Panc1 (cell line): ENCODE measurements at regions not wholly inside any gene's neighbourhood (a gene's known extent, or its start where the extent isn't known, plus 50 kb on each side); places are given as distances from the start of the nearest gene placed in this dataset.

Source experiments
- ATAC-seq: fragments of 200-7000 bp; cut with Tn5 transposase; 2 replicates; pipeline ENCODE4 v1.9.1; 2020; ENCODE audit warnings: mild to moderate bottlenecking, moderate library complexity
- BruUV-seq: library from RNA; stranded (reverse); fragments of 400-500 nt; replicated peaks from 2 replicates; lab custom pipeline; 2021; lab: Mats Ljungman, UMichigan
- CTCF ChIA-PET: fragments of 300-600 bp; sonication (Branson Sonifier 250); formaldehyde crosslinking; loops from one replicate; lab custom pipeline; 2022; ENCODE audit warnings: antibody characterized with exemption; lab: Charles Lee
- POLR2A ChIA-PET: fragments of 300-600 bp; sonication (Branson Sonifier 250); formaldehyde crosslinking; loops from one replicate; lab custom pipeline; 2022; ENCODE audit warnings: antibody characterized with exemption; lab: Charles Lee
- DNase-seq: peaks from one replicate; pipeline ENCODE4 v3.0.0-alpha.2; 2010; ENCODE audit warnings: low read depth, low spot score
- H3K27ac ChIP-seq: 2 replicates; pipeline ENCODE4 v1.5.1; 2011; ENCODE audit warnings: mild to moderate bottlenecking, low read length, inconsistent platforms
- H3K27me3 ChIP-seq: fragments of 200-500 bp; sonication (Bioruptor generic); 2 replicates; pipeline ENCODE4 v1.6.0; 2014; ENCODE audit warnings: low read length, inconsistent platforms; ENCODE audit not compliant: control insufficient read depth, insufficient read depth
- H3K36me3 ChIP-seq: fragments of 200-500 bp; sonication (Bioruptor generic); 2 replicates; pipeline ENCODE4 v1.5.1; 2014; ENCODE audit warnings: inconsistent platforms, mild to moderate bottlenecking, low read length, moderate library complexity; ENCODE audit not compliant: control insufficient read depth, insufficient read depth
- H3K4me1 ChIP-seq: 2 replicates; pipeline ENCODE4 v1.5.1; 2011; ENCODE audit warnings: inconsistent platforms, mild to moderate bottlenecking, low read length, moderate library complexity; ENCODE audit not compliant: control insufficient read depth, insufficient read depth
- H3K4me3 ChIP-seq, 2 experiments: 2 replicates each; pipeline ENCODE4 v1.5.1; 2011 to 2012; ENCODE audit warnings: low read depth in 2 of 2, low read length in 2 of 2, mild to moderate bottlenecking in 2 of 2, inconsistent platforms in 1 of 2, moderate library complexity in 1 of 2
- H3K9me3 ChIP-seq: fragments of 200-500 bp; sonication (Bioruptor generic); 2 replicates; pipeline ENCODE4 v1.5.1; 2014; ENCODE audit warnings: low read depth, mild to moderate bottlenecking, inconsistent platforms, low read length, moderate library complexity; ENCODE audit not compliant: control insufficient read depth, insufficient read depth
- POLR2AphosphoS5 ChIP-seq: IDR thresholded peaks from 2 replicates; pipeline ENCODE4 v1.6.1; 2012; ENCODE audit warnings: mild to moderate bottlenecking, low read depth, low read length, moderate library complexity
- SIN3A ChIP-seq: IDR thresholded peaks from 2 replicates; pipeline ENCODE4 v1.6.1; 2012; ENCODE audit warnings: low read depth, mild to moderate bottlenecking, low read length, moderate library complexity, borderline replicate concordance; ENCODE audit not compliant: insufficient read depth
- TCF7L2 ChIP-seq: IDR thresholded peaks from 2 replicates; pipeline ENCODE4 v1.6.1; 2011; ENCODE audit warnings: mild to moderate bottlenecking, low read depth, low read length, inconsistent platforms
- in situ Hi-C: cut with HindIII; loops from 2 replicates; pipeline ENCODE4 v1.10.0; 2016; ENCODE audit warnings: low sequenced_read_pairs, low pct_unique_long_range_greater_than_20kb
- intact Hi-C: fragments of 100-400 bp; cut with micrococcal nuclease; formaldehyde crosslinking; loops from one replicate; pipeline ENCODE4 v1.10.0; 2022; ENCODE audit not compliant: unreplicated experiment
- TF ChIP-seq, protein P1 (sequence below): fragments of 450-650 bp; IDR thresholded peaks from 2 replicates; pipeline ENCODE4 v1.5.1; 2017; ENCODE audit warnings: mild to moderate bottlenecking
- TF ChIP-seq, protein P2 (sequence below), 2 experiments: IDR thresholded peaks; 2 replicates each; pipeline ENCODE4 v1.6.1; 2011 to 2012; ENCODE audit warnings: low read depth in 2 of 2, control low read depth in 1 of 2, low read length in 1 of 2, mild to moderate bottlenecking in 1 of 2, moderate library complexity in 1 of 2; ENCODE audit not compliant: insufficient read depth in 1 of 2

DNA sequence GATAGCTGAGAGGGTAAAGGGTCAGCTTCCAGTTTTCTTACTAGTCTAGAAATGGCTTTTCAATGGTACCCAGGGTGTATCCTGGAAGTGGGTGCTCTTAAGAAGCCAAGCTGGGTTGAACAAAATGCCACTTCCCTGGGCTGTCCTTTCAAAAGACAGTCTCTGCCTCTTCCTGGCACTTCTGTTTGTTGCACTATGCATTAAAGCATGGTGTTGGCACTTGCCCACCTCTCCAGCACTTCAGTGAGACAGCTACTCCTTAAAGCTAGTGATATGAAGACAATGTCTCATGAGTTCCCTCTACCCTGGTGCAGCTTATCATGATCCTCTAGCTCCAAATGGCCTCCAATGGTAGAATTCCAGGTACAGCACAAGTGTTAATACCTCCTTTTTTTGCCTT is 74.3 kb upstream of the IGFBP5 start:
- intact Hi-C loops: no loop called here
- CTCF ChIA-PET: no interaction called here
- H3K4me1 ChIP-seq: no peaks in the 10 kb centered on the region

DNA sequence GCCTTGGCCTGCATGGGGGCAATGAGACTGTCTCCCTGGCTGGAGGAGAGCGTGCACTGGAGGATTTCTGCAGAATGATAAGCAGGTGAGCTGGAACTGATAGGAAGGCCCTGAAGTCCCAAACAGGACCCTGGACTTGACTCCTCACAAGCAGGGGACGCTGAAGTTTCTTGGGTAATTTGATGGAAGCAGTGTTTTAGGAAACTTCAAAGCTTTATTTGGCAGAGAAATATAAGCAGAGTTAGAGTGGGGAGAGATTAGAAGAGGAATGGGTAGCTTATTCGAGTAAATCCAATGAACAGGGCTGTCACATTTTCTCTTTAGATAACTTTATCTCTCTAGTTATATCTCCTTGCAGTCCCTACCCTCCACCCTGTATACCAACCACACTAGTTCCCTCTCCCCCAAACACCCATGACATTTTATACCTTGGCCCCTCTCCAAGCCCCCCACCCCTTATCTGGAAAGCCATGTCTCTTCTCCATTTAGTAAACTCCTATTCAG is 73.6 kb upstream of the IGFBP5 start:
- intact Hi-C loops: no loop called here
- CTCF ChIA-PET: no interaction called here
- no peaks in the 10 kb centered on the region for H3K36me3 ChIP-seq

More for the DNA sequence above, 74.3 kb upstream of the IGFBP5 start:
- TF ChIP-seq POLR2AphosphoS5 (no peak), SIN3A (no peak), TCF7L2 (no peak)
- TF ChIP-seq, protein P1, sequence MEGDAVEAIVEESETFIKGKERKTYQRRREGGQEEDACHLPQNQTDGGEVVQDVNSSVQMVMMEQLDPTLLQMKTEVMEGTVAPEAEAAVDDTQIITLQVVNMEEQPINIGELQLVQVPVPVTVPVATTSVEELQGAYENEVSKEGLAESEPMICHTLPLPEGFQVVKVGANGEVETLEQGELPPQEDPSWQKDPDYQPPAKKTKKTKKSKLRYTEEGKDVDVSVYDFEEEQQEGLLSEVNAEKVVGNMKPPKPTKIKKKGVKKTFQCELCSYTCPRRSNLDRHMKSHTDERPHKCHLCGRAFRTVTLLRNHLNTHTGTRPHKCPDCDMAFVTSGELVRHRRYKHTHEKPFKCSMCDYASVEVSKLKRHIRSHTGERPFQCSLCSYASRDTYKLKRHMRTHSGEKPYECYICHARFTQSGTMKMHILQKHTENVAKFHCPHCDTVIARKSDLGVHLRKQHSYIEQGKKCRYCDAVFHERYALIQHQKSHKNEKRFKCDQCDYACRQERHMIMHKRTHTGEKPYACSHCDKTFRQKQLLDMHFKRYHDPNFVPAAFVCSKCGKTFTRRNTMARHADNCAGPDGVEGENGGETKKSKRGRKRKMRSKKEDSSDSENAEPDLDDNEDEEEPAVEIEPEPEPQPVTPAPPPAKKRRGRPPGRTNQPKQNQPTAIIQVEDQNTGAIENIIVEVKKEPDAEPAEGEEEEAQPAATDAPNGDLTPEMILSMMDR: no peak
- TF ChIP-seq, protein P2, sequence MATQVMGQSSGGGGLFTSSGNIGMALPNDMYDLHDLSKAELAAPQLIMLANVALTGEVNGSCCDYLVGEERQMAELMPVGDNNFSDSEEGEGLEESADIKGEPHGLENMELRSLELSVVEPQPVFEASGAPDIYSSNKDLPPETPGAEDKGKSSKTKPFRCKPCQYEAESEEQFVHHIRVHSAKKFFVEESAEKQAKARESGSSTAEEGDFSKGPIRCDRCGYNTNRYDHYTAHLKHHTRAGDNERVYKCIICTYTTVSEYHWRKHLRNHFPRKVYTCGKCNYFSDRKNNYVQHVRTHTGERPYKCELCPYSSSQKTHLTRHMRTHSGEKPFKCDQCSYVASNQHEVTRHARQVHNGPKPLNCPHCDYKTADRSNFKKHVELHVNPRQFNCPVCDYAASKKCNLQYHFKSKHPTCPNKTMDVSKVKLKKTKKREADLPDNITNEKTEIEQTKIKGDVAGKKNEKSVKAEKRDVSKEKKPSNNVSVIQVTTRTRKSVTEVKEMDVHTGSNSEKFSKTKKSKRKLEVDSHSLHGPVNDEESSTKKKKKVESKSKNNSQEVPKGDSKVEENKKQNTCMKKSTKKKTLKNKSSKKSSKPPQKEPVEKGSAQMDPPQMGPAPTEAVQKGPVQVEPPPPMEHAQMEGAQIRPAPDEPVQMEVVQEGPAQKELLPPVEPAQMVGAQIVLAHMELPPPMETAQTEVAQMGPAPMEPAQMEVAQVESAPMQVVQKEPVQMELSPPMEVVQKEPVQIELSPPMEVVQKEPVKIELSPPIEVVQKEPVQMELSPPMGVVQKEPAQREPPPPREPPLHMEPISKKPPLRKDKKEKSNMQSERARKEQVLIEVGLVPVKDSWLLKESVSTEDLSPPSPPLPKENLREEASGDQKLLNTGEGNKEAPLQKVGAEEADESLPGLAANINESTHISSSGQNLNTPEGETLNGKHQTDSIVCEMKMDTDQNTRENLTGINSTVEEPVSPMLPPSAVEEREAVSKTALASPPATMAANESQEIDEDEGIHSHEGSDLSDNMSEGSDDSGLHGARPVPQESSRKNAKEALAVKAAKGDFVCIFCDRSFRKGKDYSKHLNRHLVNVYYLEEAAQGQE (IDR thresholded peaks at IDR 0.05; ENCODE audit: insufficient read depth in 1 of 2, low read depth in 2 of 2, low read length in 1 of 2): no peak
- Histone ChIP-seq H3K4me3 (no peak overlapping the region), H3K9me3 (no peaks in the 10 kb centered on the region), H3K27ac (no peak overlapping the region), H3K27me3 (no peaks in the 10 kb centered on the region; the same call in 1 of the 2 replicates), H3K36me3 (no peaks in the 10 kb centered on the region)
- POLR2A ChIA-PET: no interaction called here
- no TSS peak for BruUV-seq
- no peak for ATAC-seq
- in situ Hi-C loops: no loop called here
- DNase-seq: no peak

More for the DNA sequence above, 73.6 kb upstream of the IGFBP5 start:
- TF ChIP-seq SIN3A (no peak), TCF7L2 (no peak), POLR2AphosphoS5 (no peak)
- TF ChIP-seq, protein P2 (IDR thresholded peaks at IDR 0.05; ENCODE audit: insufficient read depth in 1 of 2, low read depth in 2 of 2, low read length in 1 of 2): no peak
- TF ChIP-seq, protein P1: no peak
- Histone ChIP-seq H3K4me3 (no peak overlapping the region), H3K9me3 (no peaks in the 10 kb centered on the region), H3K4me1 (no peaks in the 10 kb centered on the region), H3K27me3 (no peaks in the 10 kb centered on the region; the same call in 1 of the 2 replicates), H3K27ac (no peak overlapping the region)
- BruUV-seq: no TSS peak
- ATAC-seq: no peak
- POLR2A ChIA-PET: no interaction called here
- no peak for DNase-seq
- in situ Hi-C loops: no loop called here
